M059J (cell line): ENCODE measurements at regions not wholly inside any gene's neighbourhood (a gene's known extent, or its start where the extent isn't known, plus 50 kb on each side); places are given as distances from the start of the nearest gene placed in this dataset.
A peak's percentile ranks its signal among the peaks of the same experiment; 100 is the strongest.
"Not testable (repeated sequence)": the region's sequence is repeated elsewhere in the genome, so short reads cannot be mapped to it uniquely, and the experiment has no call there.

Source experiments
- DNase-seq: peaks from one replicate; pipeline ENCODE4 v3.0.0-alpha.2; 2012; ENCODE audit warnings: low read depth

DNA sequence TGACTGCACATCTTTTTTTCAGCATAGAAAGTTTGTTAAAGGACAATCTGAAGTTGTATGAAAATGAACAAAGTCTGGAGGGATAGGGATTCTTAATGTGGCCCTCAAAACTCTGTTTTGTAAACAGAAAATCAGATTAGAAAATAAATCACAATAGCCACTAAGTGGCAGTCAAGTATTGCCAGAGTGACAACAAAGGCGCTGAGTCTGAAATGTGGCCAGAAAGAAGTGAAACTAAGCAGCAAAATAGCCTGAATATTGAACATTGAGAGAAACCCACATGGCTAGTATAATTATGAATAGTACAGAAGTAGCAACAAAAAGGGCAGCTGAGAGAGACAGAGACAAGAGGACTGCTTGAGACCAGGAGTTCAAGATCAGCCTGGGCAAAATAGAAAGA lies 81.1 kb upstream of the CT45A1 start:
- DNase-seq, result peak; percentile 3

DNA sequence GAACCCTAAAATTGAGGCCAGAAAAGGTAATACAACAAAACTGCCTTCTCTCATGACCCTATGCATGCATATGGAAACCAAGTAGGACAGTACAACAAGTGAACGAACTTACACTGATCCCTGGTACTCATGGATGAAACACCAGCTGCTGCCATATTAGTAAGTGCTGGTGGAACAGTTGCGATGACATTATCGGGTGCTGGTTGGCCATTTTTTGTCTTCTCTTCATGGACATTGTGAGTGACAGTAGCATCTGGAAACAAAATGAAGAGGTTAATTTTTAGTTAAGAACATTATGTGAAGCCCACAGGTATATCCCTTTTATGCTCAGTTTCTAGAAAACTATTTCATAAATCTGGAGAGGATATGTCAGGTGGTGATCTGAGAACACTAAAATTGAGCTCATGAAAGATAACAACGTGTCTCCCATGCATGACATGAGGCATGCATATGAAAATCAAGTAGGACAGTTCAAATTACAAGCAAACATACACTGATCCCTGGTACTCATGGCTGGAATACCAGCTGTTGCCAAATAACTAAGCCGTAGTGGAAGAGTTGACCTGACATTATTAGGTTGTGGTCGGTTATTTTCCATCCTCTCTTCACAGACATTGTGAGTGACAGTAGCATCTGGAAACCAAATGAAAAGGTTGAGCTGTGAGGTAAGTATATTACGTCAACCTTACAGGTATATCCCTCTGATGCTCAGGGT lies 74.2 kb upstream of the CT45A1 start:
- DNase-seq, result no peak

DNA sequence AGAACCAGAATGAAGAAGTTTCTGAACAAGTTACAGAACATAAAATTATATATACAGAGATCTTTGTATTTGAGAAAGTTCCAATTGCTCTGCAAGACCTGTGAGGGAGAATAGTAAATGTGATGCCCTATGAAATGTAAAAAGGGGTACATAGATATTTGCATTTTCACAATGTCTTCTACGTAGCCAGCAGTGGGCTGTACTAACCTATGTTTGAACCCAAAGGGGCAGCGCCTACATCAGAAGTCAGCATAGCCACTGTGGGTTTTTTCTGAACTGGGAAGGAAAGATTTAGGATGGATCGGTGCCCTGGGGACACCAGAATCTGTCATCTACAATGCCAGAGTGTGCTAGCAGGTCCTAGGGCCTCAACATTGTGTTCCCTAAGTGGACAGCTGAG lies 69.5 kb upstream of the CT45A1 start:
- DNase-seq, result no peak

DNA sequence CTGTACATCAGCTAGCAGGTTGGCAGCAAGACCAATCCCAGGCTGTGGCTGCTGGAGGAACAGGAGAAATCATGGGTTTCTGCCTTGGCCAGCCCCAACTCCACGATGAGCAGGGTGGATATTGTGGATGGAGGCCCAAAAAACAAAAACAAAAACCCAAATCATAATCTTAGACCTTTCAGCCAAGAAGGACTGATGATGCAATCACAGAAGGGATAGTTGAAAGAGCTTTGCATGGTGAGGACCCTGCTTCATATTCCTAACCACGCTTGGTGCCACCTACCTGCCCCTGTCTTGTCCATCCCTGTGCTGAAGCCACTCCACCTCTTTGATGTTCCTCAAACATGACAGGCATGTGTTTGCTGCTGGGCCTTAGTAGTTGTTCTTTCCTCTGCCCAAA lies 68.8 kb upstream of the CT45A1 start:
- no peak for DNase-seq

DNA sequence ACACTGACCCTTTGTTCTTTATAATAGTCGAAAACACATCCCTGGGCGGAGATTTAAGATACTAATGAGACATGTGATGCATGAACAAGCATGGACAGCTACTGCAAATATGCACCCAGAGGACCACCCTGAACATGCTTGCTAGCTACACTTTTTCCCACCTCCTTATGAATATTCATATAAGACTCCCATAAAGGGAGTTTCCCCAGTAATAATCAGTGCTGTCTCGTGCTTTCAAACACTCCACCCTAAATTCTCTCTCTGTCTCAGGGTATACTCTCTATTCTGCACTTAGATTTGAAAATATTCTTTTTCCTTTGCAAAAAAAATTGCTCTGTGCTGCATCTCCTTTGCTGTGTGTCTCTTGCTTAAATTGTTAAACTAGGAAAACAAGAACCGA lies 64.4 kb upstream of the CT45A1 start:
- no peak for DNase-seq

DNA sequence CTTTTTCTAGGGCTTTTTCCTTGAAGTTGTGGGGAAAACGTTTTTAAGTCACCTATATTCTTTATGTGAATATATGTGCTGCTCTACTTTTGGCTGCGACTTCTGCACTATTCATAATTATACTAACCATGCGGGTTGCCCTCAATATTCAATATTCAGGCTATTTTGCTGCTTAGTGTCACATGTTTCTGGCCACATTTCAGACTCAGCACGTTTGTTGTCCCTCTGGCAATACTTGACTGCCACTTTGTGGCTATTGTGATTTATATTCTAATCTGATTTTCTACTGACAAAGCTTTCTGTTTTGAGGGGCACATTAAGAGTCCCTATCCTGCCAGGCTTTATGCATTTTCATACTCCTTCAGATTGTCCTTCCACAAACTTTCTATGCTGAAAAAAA lies 63.9 kb upstream of the CT45A1 start:
- DNase-seq, result no peak

DNA sequence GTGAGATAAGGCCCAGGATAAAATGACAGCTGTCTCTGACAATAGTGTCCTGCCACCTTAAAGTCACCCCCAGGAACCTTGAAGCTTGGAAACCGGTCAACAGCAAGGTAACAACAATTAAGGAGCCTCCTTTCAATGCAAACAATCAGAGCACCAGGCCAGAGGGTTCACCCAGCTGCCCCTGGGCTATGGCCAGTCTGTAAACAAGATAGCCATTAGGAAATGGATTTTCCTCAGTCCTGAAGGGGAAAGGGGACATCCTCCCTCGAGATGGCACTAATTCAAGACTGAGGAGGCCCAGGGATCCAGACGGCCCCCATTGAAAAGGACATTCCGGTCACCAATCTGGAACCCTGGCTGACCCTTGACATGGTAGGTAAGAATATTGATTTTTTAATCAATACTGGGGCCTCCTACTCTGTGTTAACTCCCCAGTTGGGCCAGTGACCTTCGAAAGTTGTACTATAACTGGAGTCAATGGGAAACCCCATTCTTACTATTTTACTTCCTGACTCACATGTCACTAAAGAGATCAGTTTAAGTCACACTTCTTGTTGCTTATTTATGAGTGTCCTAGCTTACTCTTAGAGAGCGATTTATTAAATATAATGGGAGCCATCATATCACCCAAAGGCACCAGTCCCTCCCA lies 61.7 kb upstream of the CT45A1 start:
- no peak for DNase-seq

DNA sequence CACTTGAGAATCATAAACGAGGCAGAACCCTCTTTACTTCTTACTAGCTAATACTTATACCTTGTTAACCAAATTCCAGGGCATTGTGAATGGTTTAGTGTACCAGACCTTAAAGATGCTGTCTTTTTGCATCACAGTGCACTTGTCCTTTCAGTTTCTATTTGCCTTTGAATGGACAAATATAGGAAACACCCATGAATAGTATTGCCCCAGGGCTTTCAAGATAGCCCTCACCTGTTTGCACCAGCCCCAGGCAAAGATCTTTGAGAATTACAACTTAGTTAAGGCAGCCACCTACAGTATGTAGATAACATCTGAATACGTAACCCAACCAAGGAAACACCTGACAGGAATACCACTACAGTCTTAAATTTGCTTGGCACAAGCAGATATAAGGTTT lies 60.8 kb upstream of the CT45A1 start:
- no peak for DNase-seq

DNA sequence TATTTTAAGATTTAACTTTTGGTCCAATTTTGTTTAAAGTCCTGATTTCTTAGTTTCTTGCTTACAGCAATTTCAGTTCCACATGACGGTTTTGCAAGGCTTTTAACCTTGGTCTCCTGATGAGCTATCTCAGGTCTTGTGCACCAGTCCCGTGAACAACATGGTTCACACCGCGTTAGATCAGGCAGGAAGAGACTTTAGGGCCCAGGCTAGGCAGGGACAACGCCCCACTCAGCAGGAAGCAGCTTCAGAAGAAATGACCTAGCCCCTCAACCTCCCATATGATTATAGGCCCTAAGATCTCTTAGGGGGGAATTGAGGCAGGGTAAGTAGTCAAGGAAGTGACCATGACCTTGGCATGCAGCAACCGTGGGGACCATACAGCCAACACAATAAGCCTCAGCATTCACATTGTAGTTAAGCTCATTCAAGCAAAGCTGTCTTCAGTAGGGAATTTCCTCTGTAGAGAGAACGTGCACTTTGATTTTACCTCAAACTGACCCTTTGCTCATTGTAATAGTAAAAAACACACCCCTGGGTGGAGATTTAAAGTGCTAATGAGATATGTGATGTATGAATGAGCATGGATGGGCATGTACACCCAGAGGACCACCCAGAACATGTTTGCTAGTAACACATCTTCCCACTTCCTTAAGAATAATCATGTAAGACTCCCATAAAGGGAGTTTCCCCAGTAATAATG lies 55.3 kb upstream of the CT45A1 start:
- not testable (repeated sequence) for DNase-seq
